ENCODE measurements at regions not wholly inside any gene's neighbourhood (a gene's known extent, or its start where the extent isn't known, plus 50 kb on each side); places are given as distances from the start of the nearest gene placed in this dataset.

DNA sequence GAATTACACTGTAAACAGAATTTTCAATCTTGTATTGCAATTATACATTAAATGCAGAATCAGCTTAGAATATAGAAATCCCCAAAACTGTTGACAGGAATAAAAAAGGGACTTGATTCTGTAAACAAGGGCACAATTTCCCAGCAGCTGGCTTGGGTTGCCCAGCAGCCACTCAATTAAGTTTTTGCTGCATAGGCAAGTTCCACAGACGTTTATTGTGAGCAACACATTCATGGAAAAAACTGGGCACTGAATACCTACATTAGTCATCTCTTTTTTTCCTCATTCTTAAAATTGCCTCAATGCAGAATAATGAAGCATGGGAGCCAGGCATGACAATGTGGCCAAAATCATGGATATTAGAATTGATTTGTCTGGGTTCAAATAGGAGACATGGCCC lies 421.8 kb upstream of the ANO5 start:
- ATAC-seq, result no peak
- TF ChIP-seq TOX (CRISPR knock-in tag; IDR thresholded peaks at IDR 0.05; ENCODE audit: borderline replicate concordance) (no peak), ARNTL (CRISPR knock-in tag; IDR thresholded peaks at IDR 0.05; ENCODE audit: borderline replicate concordance, low read depth) (no peak), ISL1 (CRISPR knock-in tag; IDR thresholded peaks at IDR 0.05) (no peak), ZNF8 (CRISPR knock-in tag; IDR thresholded peaks at IDR 0.05) (no peak)
- TF ChIP-seq, protein P1, sequence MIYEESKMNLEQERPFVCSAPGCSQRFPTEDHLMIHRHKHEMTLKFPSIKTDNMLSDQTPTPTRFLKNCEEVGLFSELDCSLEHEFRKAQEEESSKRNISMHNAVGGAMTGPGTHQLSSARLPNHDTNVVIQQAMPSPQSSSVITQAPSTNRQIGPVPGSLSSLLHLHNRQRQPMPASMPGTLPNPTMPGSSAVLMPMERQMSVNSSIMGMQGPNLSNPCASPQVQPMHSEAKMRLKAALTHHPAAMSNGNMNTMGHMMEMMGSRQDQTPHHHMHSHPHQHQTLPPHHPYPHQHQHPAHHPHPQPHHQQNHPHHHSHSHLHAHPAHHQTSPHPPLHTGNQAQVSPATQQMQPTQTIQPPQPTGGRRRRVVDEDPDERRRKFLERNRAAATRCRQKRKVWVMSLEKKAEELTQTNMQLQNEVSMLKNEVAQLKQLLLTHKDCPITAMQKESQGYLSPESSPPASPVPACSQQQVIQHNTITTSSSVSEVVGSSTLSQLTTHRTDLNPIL (CRISPR knock-in tag; IDR thresholded peaks at IDR 0.05; ENCODE audit: low read depth), result no peak

DNA sequence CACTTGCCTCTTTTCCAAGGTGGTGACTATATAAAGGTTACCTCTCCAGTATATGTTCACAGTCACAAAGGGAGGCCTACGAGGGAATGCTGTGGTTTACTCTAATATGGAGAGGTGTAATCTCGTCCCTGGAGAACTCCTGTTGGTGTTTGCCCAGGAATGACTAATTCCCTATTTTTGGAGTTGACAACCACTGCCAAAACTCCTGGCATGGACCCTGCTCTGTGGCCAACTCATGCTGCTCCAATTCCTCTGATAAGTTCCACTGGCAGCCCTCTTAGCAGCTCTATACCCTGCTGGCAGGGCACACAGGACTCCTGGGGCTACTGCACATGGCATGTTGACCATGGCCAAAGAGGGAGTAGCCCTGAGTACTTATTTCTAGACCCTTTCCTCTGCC lies 418.7 kb upstream of the ANO5 start:
- no peak for ATAC-seq
- TF ChIP-seq ZFP30 (CRISPR knock-in tag; IDR thresholded peaks at IDR 0.05) (no peak), OSR1 (CRISPR knock-in tag; IDR thresholded peaks at IDR 0.05) (no peak), ISL1 (CRISPR knock-in tag; IDR thresholded peaks at IDR 0.05) (no peak), ZC3H10 (CRISPR knock-in tag; IDR thresholded peaks at IDR 0.05) (no peak), CSDC2 (CRISPR knock-in tag; IDR thresholded peaks at IDR 0.05) (no peak), ZNF8 (CRISPR knock-in tag; IDR thresholded peaks at IDR 0.05) (no peak), ESRRG (CRISPR knock-in tag; IDR thresholded peaks at IDR 0.05) (no peak), ZFP3 (CRISPR knock-in tag; IDR thresholded peaks at IDR 0.05) (no peak), PPARA (CRISPR knock-in tag; IDR thresholded peaks at IDR 0.05; ENCODE audit: borderline replicate concordance) (no peak), SNAI2 (CRISPR knock-in tag; IDR thresholded peaks at IDR 0.05) (no peak), TCF4 (CRISPR knock-in tag; IDR thresholded peaks at IDR 0.05; ENCODE audit: borderline replicate concordance) (no peak), ZNF565 (CRISPR knock-in tag; conservative IDR thresholded peaks at IDR 0.05; ENCODE audit: low read depth) (no peak)
- TF ChIP-seq, protein P2, sequence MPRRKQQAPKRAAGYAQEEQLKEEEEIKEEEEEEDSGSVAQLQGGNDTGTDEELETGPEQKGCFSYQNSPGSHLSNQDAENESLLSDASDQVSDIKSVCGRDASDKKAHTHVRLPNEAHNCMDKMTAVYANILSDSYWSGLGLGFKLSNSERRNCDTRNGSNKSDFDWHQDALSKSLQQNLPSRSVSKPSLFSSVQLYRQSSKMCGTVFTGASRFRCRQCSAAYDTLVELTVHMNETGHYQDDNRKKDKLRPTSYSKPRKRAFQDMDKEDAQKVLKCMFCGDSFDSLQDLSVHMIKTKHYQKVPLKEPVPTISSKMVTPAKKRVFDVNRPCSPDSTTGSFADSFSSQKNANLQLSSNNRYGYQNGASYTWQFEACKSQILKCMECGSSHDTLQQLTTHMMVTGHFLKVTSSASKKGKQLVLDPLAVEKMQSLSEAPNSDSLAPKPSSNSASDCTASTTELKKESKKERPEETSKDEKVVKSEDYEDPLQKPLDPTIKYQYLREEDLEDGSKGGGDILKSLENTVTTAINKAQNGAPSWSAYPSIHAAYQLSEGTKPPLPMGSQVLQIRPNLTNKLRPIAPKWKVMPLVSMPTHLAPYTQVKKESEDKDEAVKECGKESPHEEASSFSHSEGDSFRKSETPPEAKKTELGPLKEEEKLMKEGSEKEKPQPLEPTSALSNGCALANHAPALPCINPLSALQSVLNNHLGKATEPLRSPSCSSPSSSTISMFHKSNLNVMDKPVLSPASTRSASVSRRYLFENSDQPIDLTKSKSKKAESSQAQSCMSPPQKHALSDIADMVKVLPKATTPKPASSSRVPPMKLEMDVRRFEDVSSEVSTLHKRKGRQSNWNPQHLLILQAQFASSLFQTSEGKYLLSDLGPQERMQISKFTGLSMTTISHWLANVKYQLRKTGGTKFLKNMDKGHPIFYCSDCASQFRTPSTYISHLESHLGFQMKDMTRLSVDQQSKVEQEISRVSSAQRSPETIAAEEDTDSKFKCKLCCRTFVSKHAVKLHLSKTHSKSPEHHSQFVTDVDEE (CRISPR knock-in tag; IDR thresholded peaks at IDR 0.05), result no peak
- TF ChIP-seq, protein P3, sequence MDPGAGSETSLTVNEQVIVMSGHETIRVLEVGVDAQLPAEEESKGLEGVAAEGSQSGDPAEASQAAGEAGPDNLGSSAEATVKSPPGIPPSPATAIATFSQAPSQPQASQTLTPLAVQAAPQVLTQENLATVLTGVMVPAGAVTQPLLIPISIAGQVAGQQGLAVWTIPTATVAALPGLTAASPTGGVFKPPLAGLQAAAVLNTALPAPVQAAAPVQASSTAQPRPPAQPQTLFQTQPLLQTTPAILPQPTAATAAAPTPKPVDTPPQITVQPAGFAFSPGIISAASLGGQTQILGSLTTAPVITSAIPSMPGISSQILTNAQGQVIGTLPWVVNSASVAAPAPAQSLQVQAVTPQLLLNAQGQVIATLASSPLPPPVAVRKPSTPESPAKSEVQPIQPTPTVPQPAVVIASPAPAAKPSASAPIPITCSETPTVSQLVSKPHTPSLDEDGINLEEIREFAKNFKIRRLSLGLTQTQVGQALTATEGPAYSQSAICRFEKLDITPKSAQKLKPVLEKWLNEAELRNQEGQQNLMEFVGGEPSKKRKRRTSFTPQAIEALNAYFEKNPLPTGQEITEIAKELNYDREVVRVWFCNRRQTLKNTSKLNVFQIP (CRISPR knock-in tag; IDR thresholded peaks at IDR 0.05; ENCODE audit: borderline replicate concordance, low read depth), result no peak
- TF ChIP-seq, protein P4, sequence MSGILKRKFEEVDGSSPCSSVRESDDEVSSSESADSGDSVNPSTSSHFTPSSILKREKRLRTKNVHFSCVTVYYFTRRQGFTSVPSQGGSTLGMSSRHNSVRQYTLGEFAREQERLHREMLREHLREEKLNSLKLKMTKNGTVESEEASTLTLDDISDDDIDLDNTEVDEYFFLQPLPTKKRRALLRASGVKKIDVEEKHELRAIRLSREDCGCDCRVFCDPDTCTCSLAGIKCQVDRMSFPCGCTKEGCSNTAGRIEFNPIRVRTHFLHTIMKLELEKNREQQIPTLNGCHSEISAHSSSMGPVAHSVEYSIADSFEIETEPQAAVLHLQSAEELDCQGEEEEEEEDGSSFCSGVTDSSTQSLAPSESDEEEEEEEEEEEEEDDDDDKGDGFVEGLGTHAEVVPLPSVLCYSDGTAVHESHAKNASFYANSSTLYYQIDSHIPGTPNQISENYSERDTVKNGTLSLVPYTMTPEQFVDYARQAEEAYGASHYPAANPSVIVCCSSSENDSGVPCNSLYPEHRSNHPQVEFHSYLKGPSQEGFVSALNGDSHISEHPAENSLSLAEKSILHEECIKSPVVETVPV (CRISPR knock-in tag; IDR thresholded peaks at IDR 0.05), result no peak

DNA sequence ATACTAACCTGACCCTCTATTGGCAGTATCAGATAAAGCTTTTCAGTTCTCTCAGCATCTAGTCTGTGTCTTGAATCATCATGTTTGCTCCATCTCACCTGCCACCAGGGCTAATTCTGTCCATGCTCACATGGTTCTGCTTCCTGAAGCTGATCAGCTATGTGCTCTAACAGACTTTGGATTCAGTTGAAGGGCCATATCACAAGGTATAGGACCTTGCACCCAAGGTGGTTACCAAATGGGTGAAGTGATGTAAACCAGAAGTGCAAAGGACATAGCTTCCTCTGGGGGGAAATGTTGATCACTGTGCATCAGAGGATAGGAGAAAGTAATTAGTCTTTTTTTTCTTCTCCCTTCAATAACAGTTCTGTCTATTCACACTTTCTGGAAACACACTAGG lies 417.0 kb upstream of the ANO5 start:
- TF ChIP-seq ZNF70 (CRISPR knock-in tag; IDR thresholded peaks at IDR 0.05), result peak; percentile 58; the same call in 1 of the 2 replicates
- TF ChIP-seq ARNTL (CRISPR knock-in tag; IDR thresholded peaks at IDR 0.05; ENCODE audit: borderline replicate concordance, low read depth), result no peak
- no peak for ATAC-seq

DNA sequence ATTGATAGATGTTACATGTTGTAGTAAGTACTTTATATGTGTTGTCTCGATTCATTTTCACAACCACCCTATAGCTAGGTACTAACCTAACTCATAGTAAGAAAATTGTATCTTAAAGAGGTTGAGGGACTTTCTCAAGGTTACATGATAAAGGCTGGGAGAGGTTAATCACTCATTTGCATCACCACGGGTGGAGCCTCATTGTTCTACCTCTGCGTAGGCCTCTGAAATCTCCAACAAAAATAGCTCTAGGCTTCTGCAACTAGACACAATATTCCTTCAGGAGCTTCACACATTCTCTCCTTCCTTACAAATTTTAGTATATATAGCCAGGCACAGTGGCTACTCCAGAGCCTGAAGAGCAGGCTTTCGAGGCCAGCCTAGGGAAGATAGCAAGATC lies 408.9 kb upstream of the ANO5 start:
- no peak for ATAC-seq
- TF ChIP-seq GLIS3 (CRISPR knock-in tag; IDR thresholded peaks at IDR 0.05) (no peak), PPARA (CRISPR knock-in tag; IDR thresholded peaks at IDR 0.05; ENCODE audit: borderline replicate concordance) (no peak), ARNTL (CRISPR knock-in tag; IDR thresholded peaks at IDR 0.05; ENCODE audit: borderline replicate concordance, low read depth) (no peak), ZNF70 (CRISPR knock-in tag; IDR thresholded peaks at IDR 0.05) (no peak), TCF4 (CRISPR knock-in tag; IDR thresholded peaks at IDR 0.05; ENCODE audit: borderline replicate concordance) (no peak), BACH2 (CRISPR knock-in tag; IDR thresholded peaks at IDR 0.05; ENCODE audit: borderline replicate concordance) (no peak), SNAI2 (CRISPR knock-in tag; IDR thresholded peaks at IDR 0.05) (no peak), ZNF565 (CRISPR knock-in tag; conservative IDR thresholded peaks at IDR 0.05; ENCODE audit: low read depth) (no peak), ZC3H10 (CRISPR knock-in tag; IDR thresholded peaks at IDR 0.05) (no peak), OSR1 (CRISPR knock-in tag; IDR thresholded peaks at IDR 0.05) (no peak)
- TF ChIP-seq, protein P3 (CRISPR knock-in tag; IDR thresholded peaks at IDR 0.05; ENCODE audit: borderline replicate concordance, low read depth), result no peak
- TF ChIP-seq, protein P1 (CRISPR knock-in tag; IDR thresholded peaks at IDR 0.05; ENCODE audit: low read depth), result no peak
- TF ChIP-seq, protein P5, sequence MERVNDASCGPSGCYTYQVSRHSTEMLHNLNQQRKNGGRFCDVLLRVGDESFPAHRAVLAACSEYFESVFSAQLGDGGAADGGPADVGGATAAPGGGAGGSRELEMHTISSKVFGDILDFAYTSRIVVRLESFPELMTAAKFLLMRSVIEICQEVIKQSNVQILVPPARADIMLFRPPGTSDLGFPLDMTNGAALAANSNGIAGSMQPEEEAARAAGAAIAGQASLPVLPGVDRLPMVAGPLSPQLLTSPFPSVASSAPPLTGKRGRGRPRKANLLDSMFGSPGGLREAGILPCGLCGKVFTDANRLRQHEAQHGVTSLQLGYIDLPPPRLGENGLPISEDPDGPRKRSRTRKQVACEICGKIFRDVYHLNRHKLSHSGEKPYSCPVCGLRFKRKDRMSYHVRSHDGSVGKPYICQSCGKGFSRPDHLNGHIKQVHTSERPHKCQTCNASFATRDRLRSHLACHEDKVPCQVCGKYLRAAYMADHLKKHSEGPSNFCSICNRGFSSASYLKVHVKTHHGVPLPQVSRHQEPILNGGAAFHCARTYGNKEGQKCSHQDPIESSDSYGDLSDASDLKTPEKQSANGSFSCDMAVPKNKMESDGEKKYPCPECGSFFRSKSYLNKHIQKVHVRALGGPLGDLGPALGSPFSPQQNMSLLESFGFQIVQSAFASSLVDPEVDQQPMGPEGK (CRISPR knock-in tag; IDR thresholded peaks at IDR 0.05; ENCODE audit: borderline replicate concordance), result no peak
- TF ChIP-seq, protein P4 (CRISPR knock-in tag; IDR thresholded peaks at IDR 0.05), result no peak
